ENCODE measurements at regions not wholly inside any gene's neighbourhood (a gene's known extent, or its start where the extent isn't known, plus 50 kb on each side); places are given as distances from the start of the nearest gene placed in this dataset.

DNA sequence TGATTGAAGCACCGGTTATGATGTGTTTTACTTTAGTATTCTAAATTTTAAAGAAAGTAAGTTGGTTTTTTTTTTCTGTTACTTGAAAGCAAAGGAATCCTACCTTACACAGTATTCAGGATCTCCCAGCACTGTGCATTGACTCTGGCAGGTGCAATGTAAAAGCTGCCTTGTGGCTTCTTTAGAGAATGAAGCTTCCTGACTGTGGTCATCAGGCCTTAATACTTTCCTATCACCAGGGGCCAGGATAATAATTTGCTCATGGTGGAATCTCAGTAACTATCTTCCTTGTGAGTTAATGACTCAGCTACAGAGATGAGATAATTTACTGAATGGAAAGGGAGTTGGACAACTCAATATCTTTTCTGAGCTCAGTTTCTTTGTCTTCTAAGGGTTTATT lies 435.5 kb upstream of the ZNF608 start:
- CTCF ChIA-PET, result interaction anchor here (0.7 kb wide), 1 partner anchor 14 kb away, joined by 4 read pairs; no protein-coding TSS in a partner anchor
- Histone ChIP-seq H3K9me3 (ENCODE audit: control insufficient read depth, insufficient read depth, low read depth, low read length) (no peaks in the 10 kb centered on the region), H3K27ac (ENCODE audit: low read length) (peak overlapping the region; percentile 44; the same call in 1 of the 2 replicates), H3K27me3 (ENCODE audit: control insufficient read depth, insufficient read depth, low read length) (no peaks in the 10 kb centered on the region), H3K4me1 (ENCODE audit: control insufficient read depth, insufficient read depth, low read length) (no peaks in the 10 kb centered on the region), H3K4me3 (ENCODE audit: low read depth in 2 of 2, low read length in 2 of 2) (no peak overlapping the region), H3K36me3 (ENCODE audit: control insufficient read depth, insufficient read depth, low read length) (no peaks in the 10 kb centered on the region)
- intact Hi-C loops (cut with micrococcal nuclease; ENCODE audit: unreplicated experiment) (no loop called here), in situ Hi-C loops (cut with HindIII; ENCODE audit: low pct_unique_long_range_greater_than_20kb, low sequenced_read_pairs) (no loop called here)
- DNase-seq (ENCODE audit: low read depth, low spot score), result no peak
- TF ChIP-seq, protein P1, sequence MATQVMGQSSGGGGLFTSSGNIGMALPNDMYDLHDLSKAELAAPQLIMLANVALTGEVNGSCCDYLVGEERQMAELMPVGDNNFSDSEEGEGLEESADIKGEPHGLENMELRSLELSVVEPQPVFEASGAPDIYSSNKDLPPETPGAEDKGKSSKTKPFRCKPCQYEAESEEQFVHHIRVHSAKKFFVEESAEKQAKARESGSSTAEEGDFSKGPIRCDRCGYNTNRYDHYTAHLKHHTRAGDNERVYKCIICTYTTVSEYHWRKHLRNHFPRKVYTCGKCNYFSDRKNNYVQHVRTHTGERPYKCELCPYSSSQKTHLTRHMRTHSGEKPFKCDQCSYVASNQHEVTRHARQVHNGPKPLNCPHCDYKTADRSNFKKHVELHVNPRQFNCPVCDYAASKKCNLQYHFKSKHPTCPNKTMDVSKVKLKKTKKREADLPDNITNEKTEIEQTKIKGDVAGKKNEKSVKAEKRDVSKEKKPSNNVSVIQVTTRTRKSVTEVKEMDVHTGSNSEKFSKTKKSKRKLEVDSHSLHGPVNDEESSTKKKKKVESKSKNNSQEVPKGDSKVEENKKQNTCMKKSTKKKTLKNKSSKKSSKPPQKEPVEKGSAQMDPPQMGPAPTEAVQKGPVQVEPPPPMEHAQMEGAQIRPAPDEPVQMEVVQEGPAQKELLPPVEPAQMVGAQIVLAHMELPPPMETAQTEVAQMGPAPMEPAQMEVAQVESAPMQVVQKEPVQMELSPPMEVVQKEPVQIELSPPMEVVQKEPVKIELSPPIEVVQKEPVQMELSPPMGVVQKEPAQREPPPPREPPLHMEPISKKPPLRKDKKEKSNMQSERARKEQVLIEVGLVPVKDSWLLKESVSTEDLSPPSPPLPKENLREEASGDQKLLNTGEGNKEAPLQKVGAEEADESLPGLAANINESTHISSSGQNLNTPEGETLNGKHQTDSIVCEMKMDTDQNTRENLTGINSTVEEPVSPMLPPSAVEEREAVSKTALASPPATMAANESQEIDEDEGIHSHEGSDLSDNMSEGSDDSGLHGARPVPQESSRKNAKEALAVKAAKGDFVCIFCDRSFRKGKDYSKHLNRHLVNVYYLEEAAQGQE (IDR thresholded peaks at IDR 0.05; ENCODE audit: insufficient read depth in 1 of 2, low read depth in 2 of 2, low read length in 1 of 2), result no peak
- TF ChIP-seq SIN3A (IDR thresholded peaks at IDR 0.05; ENCODE audit: borderline replicate concordance, insufficient read depth, low read depth, low read length) (no peak), TCF7L2 (IDR thresholded peaks at IDR 0.05; ENCODE audit: low read depth, low read length) (no peak), POLR2AphosphoS5 (IDR thresholded peaks at IDR 0.05; ENCODE audit: low read depth, low read length) (no peak)
- TF ChIP-seq, protein P2, sequence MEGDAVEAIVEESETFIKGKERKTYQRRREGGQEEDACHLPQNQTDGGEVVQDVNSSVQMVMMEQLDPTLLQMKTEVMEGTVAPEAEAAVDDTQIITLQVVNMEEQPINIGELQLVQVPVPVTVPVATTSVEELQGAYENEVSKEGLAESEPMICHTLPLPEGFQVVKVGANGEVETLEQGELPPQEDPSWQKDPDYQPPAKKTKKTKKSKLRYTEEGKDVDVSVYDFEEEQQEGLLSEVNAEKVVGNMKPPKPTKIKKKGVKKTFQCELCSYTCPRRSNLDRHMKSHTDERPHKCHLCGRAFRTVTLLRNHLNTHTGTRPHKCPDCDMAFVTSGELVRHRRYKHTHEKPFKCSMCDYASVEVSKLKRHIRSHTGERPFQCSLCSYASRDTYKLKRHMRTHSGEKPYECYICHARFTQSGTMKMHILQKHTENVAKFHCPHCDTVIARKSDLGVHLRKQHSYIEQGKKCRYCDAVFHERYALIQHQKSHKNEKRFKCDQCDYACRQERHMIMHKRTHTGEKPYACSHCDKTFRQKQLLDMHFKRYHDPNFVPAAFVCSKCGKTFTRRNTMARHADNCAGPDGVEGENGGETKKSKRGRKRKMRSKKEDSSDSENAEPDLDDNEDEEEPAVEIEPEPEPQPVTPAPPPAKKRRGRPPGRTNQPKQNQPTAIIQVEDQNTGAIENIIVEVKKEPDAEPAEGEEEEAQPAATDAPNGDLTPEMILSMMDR (IDR thresholded peaks at IDR 0.05), result no peak
- no TSS peak for BruUV-seq (replicated peaks)
- POLR2A ChIA-PET, result interaction anchor here (0.5 to 0.6 kb wide), 2 partner anchors 65 to 383 kb away, joined by 3 read pairs; no protein-coding TSS in a partner anchor
- ATAC-seq, result no peak

DNA sequence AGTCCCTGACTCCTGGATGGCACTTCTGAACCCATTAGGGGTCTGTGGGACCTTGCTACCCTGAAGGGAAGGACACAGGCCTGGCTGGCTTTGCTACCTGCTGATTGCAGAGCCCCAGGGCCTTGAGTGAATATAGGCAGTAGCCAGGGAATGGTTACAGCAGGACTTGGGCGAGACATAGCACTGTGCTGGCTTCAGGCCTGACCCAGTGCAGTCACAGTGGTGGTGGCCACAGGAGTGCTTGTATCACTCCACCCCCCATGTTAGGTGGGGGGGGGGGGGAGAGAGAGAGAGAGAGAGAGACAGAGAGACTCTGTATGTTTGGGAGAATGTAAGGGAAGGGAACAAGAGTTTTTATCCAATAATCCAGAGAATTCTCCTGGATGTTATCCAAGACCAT lies 439.3 kb upstream of the ZNF608 start:
- in situ Hi-C loops (cut with HindIII; ENCODE audit: low pct_unique_long_range_greater_than_20kb, low sequenced_read_pairs), result no loop called here

More for the DNA sequence above, 439.3 kb upstream of the ZNF608 start:
- Histone ChIP-seq H3K4me3 (ENCODE audit: low read depth in 2 of 2, low read length in 2 of 2) (no peak overlapping the region), H3K9me3 (ENCODE audit: control insufficient read depth, insufficient read depth, low read depth, low read length) (no peaks in the 10 kb centered on the region), H3K4me1 (ENCODE audit: control insufficient read depth, insufficient read depth, low read length) (peaks cover 14% of the 10 kb centered on the region), H3K27me3 (ENCODE audit: control insufficient read depth, insufficient read depth, low read length) (no peaks in the 10 kb centered on the region), H3K36me3 (ENCODE audit: control insufficient read depth, insufficient read depth, low read length) (no peaks in the 10 kb centered on the region), H3K27ac (ENCODE audit: low read length) (peak overlapping the region; percentile 40; the same call in 1 of the 2 replicates)
- DNase-seq (ENCODE audit: low read depth, low spot score) (no peak), ATAC-seq (no peak)
- TF ChIP-seq SIN3A (IDR thresholded peaks at IDR 0.05; ENCODE audit: borderline replicate concordance, insufficient read depth, low read depth, low read length) (no peak), POLR2AphosphoS5 (IDR thresholded peaks at IDR 0.05; ENCODE audit: low read depth, low read length) (no peak), TCF7L2 (IDR thresholded peaks at IDR 0.05; ENCODE audit: low read depth, low read length) (no peak)
- TF ChIP-seq, protein P1 (IDR thresholded peaks at IDR 0.05; ENCODE audit: insufficient read depth in 1 of 2, low read depth in 2 of 2, low read length in 1 of 2), result no peak
- TF ChIP-seq, protein P2 (IDR thresholded peaks at IDR 0.05), result no peak
- no TSS peak for BruUV-seq (replicated peaks)
- ChIA-PET POLR2A (no interaction called here), CTCF (no interaction called here)
- intact Hi-C loops (cut with micrococcal nuclease; ENCODE audit: unreplicated experiment), result no loop called here
